ENCODE measurements at regions not wholly inside any gene's neighbourhood (a gene's known extent, or its start where the extent isn't known, plus 50 kb on each side); places are given as distances from the start of the nearest gene placed in this dataset.

DNA sequence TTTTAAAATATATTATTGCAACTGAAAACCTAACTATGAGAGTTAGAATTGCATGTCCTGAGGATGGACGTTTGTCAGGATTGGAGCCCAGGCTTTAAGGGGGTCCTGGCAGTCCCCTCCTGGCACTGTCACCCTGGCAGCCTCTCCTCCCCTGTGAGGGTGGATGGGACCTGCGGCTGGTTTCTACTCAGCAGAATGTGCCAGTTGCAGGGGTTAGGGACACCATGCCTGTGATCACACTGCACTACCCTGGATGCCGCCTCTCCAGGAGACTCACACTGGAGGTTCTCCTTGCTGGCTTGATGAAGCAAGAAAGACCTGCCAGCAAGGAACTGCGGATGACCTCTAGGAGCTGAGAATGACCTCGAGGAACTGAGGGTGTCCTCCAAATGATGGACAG lies 356.7 kb upstream of the MYT1L start:
- Histone ChIP-seq H3K27me3 (replicated peaks in 1 of 4; ENCODE audit: control insufficient read depth in 3 of 4, extremely low read depth in 1 of 4, insufficient read depth in 3 of 4, low read length in 3 of 4) (no peaks in the 10 kb centered on the region; a peak in 1 of 7 replicates), H3K79me1 (ENCODE audit: low read depth, low read length) (no peaks in the 10 kb centered on the region), H2BK120ac (replicated peaks; ENCODE audit: low read depth, low read length) (no peak overlapping the region), H2AK5ac (ENCODE audit: low read depth, low read length) (no peak overlapping the region), H3K9ac (replicated peaks in 1 of 4; ENCODE audit: extremely low read depth in 1 of 4, low read depth in 3 of 4, low read length in 3 of 4) (no peak overlapping the region), H2AFZ (ENCODE audit: low read length) (no peak overlapping the region), H3K56ac (replicated peaks; ENCODE audit: insufficient read length, low read depth, low read length) (no peak overlapping the region), H4K5ac (ENCODE audit: insufficient read length, low read depth, low read length) (no peak overlapping the region), H3K4me1 (replicated peaks in 1 of 4; ENCODE audit: control insufficient read depth in 3 of 4, insufficient read depth in 4 of 4, low read length in 3 of 4) (no peaks in the 10 kb centered on the region), H3K14ac (ENCODE audit: insufficient read length) (no peak overlapping the region), H3K23me2 (ENCODE audit: low read depth, low read length) (peaks cover 1% of the 10 kb centered on the region; the same call in 1 of the 2 replicates), H2BK12ac (ENCODE audit: low read depth, low read length) (no peak overlapping the region), H3K4me2 (ENCODE audit: insufficient read depth in 1 of 2, low read depth in 2 of 2, low read length in 2 of 2) (no peak overlapping the region), H2BK5ac (ENCODE audit: low read depth, low read length) (no peak overlapping the region), H2BK20ac (ENCODE audit: low read length) (no peak overlapping the region), H3K36me3 (ENCODE audit: control insufficient read depth in 2 of 4, insufficient read depth in 4 of 4, low read length in 3 of 4) (no peaks in the 10 kb centered on the region), H3K27ac (ENCODE audit: low read depth, low read length) (no peak overlapping the region), H3K18ac (ENCODE audit: extremely low read depth, low read length) (no peak overlapping the region), H4K91ac (replicated peaks; ENCODE audit: insufficient read length, low read length) (no peak overlapping the region), H4K20me1 (replicated peaks in 1 of 2; ENCODE audit: control insufficient read depth in 1 of 2, insufficient read depth in 2 of 2, low read length in 2 of 2) (no peaks in the 10 kb centered on the region), H3K79me2 (ENCODE audit: control insufficient read depth in 1 of 2, insufficient read depth in 2 of 2, low read length in 2 of 2) (no peaks in the 10 kb centered on the region), H2BK15ac (ENCODE audit: low read length) (no peak overlapping the region), H3K4ac (replicated peaks; ENCODE audit: insufficient read length, low read depth, low read length) (no peak overlapping the region), H3K4me3 (ENCODE audit: extremely low read depth in 1 of 4, insufficient read depth in 2 of 4, low read depth in 3 of 4, low read length in 4 of 4) (no peak overlapping the region), H3K9me3 (ENCODE audit: insufficient read depth in 2 of 2, low read depth in 1 of 2, low read length in 1 of 2) (no peaks in the 10 kb centered on the region), H4K8ac (ENCODE audit: extremely low read depth, insufficient read depth, low read length) (no peak overlapping the region), H3K23ac (ENCODE audit: insufficient read length) (no peak overlapping the region)
- FAIRE-seq (no peak), DNase-seq (ENCODE audit: low read depth in 1 of 2, low spot score in 2 of 2) (no peak)
- 88% methylated on average over 5 of the region's 5 CpGs; no CpG with 5 or more reads in 1 of the 2 experiments for WGBS, 2 experiments (ENCODE audit: extremely low coverage in 1 of 2, insufficient coverage in 1 of 2, insufficient read length in 1 of 2, insufficient replicate concordance in 2 of 2, low coverage in 1 of 2, low lambda C conversion rate in 2 of 2, missing lambda C conversion rate in 1 of 2)
- ChIA-PET POLR2A (ENCODE audit: partially characterized antibody) (no interaction called here), CTCF (ENCODE audit: partially characterized antibody) (interaction anchor here (1.9 kb wide), 1 partner anchor 11 kb away, joined by 12 read pairs; no protein-coding TSS in a partner anchor)
- TF ChIP-seq MAFK (IDR thresholded peaks at IDR 0.05; ENCODE audit: low read depth, low read length): no peak
- TF ChIP-seq RFX5 (IDR thresholded peaks at IDR 0.05; ENCODE audit: borderline replicate concordance, low read depth, low read length): no peak
- TF ChIP-seq TAF1 (IDR thresholded peaks at IDR 0.05; ENCODE audit: low read depth, low read length): no peak
- TF ChIP-seq POLR2A (IDR thresholded peaks at IDR 0.05; ENCODE audit: control extremely low read depth in 1 of 2, low read depth in 2 of 2, low read length in 2 of 2): no peak
- TF ChIP-seq YY1 (IDR thresholded peaks at IDR 0.05; ENCODE audit: low read depth, low read length): no peak
- TF ChIP-seq CBX5 (IDR thresholded peaks at IDR 0.05; ENCODE audit: low read depth, low read length): no peak

All from H1 (cell line).